ENCODE measurements at regions not wholly inside any gene's neighbourhood (a gene's known extent, or its start where the extent isn't known, plus 50 kb on each side); places are given as distances from the start of the nearest gene placed in this dataset.

GRCh38 chr16:59296888-59297287, 562.8 kb upstream of the GOT2 start:
- TF ChIP-seq GATA2 (IDR thresholded peaks at IDR 0.05; ENCODE audit: low read depth, low read length) = no peak
- TF ChIP-seq GATA3 (IDR thresholded peaks at IDR 0.05; ENCODE audit: low read depth, low read length) = no peak

Measured in SH-SY5Y (cell line).